GOT3 (cell line): ENCODE measurements at regions not wholly inside any gene's neighbourhood (a gene's known extent, or its start where the extent isn't known, plus 50 kb on each side); places are given as distances from the start of the nearest gene placed in this dataset.

Experiments used
- DNase-seq: peaks from one replicate; lab custom pipeline; 2025; ENCODE audit warnings: mixed read lengths; lab: John Stamatoyannopoulos, UW

DNA sequence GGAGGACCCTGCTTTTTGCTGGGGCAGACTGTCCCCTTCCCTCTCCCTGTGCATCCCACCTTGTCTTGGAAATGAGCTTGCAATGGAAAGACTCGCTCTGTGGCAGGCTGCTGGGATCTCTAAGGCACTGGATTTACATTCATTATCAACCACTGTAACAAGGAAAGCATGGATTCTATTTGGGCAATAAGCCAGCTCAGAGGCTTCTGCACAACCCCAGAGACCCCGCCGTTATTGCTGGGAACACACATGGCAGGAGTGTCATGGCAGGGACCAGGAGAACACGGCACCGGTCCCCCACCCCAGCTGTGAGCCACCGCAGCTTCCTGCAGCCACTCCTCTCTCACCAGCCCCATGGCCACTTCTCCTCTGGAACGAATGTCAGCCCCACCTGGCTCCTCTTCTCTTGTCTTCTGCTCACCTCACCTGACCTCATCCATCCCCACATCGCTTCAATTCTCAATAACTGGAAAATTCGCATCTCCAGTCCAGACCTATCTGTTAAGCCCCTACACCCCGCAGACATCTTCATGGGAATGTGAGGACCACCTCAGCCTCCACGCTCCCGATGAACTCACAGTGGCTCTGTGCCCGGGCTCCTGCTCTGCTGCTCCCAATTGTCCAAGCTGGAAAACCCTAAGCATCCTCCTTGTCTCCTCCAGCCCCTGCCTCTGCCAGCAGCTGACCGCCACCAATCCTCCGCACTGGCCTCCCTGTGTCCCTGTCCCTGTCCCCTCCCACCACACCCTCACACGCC lies 181.5 kb downstream of the USP12 start:
- no peak for DNase-seq

DNA sequence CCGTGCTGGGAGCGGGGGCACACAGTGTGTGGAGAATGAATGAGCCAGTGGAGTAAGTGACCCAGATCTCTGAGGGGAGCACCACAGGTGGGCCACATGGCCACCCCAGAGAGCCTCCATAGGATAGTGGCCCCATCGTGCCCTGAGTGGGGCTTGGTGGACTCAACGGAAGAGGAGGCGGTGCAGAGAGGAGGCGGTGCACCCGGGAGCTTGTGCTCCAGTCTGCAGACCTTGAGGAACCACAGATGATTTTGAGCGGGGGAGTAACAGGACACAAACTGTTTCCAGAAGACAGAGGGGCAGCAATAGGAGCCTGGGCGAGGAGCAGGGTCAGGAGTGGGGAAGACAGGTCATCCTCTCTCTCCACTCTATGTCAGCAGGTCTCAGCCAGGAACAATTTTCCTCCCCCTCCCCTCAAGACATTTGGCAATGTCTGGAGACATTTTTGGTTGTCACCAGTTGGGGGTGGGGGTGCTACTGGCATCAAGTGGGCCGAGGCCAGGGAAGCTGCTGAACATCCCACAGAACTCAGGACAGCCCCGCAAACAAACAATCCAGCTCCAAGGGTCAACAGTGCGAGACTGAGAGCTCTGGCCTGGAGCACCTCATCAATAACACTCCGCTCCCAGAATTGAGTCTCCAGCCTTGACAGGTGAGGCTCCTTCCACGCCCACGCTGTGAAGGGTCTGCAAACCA lies 182.2 kb downstream of the USP12 start:
- no peak for DNase-seq

- DNase-seq: no peak
Measured at GRCh38 chr13:26988059-26988769, 183.4 kb downstream of the USP12 start.

DNA sequence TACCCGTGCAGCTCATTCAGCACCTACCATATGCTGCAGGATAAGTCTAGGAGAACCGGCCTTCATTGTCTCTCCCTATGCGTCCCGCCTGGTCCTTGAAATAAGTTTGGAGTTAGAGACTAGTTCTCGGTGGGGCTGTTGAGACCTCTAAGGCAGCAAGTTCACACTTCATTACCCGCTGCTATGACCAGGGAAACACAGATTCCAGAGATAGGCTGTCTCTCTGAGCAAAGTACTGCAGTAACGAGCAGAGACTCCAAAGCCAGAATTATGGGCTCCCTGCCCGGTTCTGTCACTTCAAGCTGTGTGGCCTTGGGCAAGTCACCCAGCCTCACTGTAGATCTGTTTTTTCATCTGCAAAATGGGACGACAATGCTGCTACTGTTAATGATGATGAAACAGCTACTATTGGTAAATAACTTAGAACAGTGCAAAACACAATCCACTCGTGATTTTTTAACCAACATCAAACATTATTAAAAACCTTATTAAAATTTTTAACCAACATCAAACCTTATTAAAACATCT lies 184.1 kb downstream of the USP12 start:
- no peak for DNase-seq

- DNase-seq: peak; percentile 36
Measured at GRCh38 chr13:26985285-26985878, 186.2 kb downstream of the USP12 start.

DNA sequence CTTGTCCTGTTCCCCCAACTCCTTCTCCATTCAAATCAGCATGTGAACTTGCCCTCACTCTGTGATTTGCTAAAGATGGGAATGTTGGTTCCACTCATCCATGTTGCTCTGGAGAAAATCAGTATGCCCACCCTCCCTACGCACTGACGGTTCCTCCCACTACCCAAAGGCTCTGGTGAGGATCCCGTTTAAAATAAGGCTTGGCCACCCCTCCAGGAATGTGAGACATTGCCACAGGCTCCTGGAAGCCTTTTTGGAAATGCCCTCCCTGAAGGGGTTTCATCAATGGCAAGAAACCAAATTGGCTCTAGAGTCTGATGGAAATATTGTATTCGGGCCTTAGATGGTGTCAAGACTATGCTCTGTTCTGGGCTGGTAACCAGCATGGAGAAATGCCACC lies 187.3 kb downstream of the USP12 start:
- no peak for DNase-seq

GRCh38 chr13:26983543-26984320 lies 187.9 kb downstream of the USP12 start:
- DNase-seq: no peak

DNA sequence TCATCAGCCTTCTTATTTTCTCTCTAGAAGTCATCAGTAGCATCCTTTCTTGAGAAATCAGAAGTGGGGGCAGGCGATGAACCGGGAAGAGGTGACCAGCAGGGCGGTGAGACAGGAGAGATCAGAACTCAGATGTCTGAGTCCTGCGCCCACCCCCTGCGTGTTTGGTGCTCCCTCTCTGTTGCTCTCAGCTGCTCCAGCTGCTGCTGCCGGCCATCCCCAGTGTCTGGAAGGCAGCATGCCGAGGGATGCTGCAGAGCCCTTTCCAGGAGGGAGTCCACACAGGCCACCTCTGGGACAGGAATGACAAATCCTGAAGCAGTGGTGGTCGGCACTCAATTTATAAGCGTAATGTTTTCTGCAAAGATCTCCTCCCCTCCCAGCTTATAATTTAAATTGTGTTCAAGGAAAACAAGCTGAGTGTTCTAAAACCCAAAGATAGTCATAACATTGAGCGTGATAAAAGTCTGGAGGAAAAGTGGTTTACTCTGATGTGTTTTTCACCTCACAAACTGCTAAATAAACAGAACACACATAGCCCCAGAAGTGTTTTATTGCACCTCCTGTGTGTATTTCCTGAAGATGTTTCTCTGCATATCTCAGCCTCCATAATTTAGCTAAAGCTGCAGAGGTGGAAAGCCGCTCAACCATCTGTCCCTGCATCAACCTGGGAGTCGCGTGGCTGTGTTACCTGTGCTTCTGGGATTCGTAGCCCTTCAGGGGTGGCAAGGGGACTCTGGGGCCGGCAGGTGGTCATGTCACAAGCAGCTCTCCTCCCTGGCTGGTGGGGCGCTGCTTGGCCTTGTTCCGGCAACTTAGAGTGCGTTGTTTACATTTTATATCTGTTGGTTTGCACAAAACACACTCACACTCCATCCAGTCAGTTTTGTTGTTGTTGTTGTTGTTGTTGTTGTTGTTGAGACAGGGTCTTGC lies 191.2 kb downstream of the USP12 start:
- no peak for DNase-seq

DNA sequence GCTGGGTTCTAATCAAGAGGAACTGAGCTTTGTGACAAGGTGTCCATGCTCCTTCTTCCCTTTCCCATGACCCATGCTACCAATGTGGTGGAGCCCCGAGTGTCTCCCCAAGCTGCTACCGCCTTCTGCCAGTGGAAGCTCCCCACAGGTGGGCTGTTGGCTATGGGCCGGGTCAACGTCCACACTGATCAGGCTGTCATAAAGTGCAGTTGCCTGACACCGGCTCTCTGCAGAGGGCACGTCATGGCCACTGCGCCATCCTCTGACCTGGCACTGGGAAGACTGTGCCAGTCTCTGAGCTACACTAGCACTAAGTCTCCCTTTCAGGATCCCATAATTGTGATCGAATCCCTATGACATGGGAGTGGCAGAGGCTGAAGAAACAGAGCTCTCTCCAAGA lies 192.3 kb downstream of the USP12 start:
- no peak for DNase-seq

DNA sequence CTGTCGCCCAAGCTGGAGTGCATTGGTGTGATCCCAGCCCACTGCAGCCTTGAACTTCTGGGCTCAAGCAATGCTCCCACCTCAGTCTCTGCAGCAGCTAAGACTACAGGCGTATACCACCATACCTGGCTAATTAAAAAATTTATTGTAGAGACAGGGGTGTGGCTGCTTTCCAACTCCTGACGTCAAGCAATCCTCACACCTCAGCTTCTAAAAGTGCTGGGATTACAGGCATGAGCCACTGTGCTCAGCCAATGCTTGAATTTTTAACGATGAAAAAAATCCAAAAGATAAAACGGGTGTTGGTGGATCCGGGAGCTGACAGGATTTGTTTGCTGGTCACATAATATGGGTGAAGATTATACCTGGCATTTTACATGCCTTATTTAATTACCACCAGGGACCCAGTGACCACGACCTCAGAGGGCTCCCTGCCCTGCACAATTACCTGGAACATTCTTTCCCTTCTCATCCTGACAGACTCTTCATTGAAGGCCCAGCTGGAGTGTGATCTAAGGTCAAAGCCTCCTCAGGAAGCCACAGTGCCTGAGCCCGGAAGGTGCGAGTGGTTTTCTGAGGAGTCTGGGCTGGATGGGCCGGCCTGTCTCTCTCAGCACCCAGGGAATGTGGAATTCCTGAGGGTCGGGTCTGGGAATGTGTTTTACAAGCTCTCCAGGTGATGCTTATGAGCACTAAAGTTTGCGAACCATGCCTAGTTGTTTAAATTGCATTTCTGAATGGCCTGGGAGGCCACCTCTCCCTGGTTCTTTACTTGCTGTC lies 193.3 kb downstream of the USP12 start:
- no peak for DNase-seq

- DNase-seq: no peak
Measured at GRCh38 chr13:26977541-26977940, 194.1 kb downstream of the USP12 start.

DNA sequence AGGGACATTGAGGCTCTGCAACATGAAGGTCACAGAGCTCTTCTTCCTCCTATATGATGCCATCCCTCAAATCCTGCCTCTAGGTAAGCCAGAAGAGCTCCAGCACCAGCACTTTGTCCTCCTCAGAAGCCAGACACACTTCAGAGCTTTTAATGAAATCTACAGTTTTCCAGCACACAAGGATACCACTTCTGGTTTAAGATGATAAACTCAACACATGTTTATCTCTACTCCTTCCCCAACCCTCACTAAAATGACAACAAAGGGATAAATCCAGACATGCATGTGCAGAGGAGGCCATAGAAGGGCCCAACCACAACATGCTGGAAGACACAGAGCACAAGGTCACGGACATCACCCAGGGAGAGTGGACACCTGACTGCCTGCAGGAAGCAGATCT lies 195.3 kb downstream of the USP12 start:
- DNase-seq: no peak

DNA sequence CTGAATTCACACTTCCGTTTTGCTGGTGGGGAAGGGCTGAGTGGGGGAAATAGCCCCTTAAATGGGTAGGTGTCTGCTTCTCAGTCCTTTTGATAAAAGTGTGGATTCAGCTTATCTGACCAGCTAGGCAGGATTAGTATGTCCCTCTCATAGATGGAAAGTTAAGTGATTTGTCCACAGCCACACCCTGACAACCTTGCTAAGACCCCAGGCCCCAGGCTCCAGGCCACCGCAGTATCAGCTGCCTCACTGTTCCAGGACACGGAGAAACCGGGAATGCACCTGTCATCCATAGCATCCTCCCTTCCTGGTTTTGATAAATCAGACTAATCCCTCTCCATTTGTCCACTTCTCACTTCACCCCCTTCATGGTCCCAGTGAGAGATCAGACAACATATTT lies 197.7 kb downstream of the USP12 start:
- no peak for DNase-seq

- DNase-seq: no peak
Measured at GRCh38 chr13:26973295-26973694, 198.3 kb downstream of the USP12 start.

- DNase-seq: no peak
Measured at GRCh38 chr13:26971990-26972887, 199.4 kb downstream of the USP12 start.

- no peak for DNase-seq
Measured at GRCh38 chr13:26968431-26969341, 202.9 kb downstream of the USP12 start.
